ENCODE measurements at regions not wholly inside any gene's neighbourhood (a gene's known extent, or its start where the extent isn't known, plus 50 kb on each side); places are given as distances from the start of the nearest gene placed in this dataset.

GRCh38 chr1:238950784-238951183 lies 435.6 kb upstream of the CHRM3 start:
- Histone ChIP-seq H4K20me1 (ENCODE audit: control insufficient read depth, insufficient read depth, low read length, poor library complexity, severe bottlenecking) (no peaks in the 10 kb centered on the region), H3K36me3 (replicated peaks in 1 of 2; ENCODE audit: control extremely low read depth in 1 of 2, control insufficient read depth in 1 of 2, extremely low read depth in 1 of 2, insufficient read depth in 2 of 2, low read length in 1 of 2) (no peaks in the 10 kb centered on the region), H2AFZ (ENCODE audit: insufficient read depth, low read depth, low read length, poor library complexity, severe bottlenecking) (no peak overlapping the region), H3K4me1 (ENCODE audit: control insufficient read depth in 2 of 2, insufficient read depth in 2 of 2, low read length in 2 of 2) (no peaks in the 10 kb centered on the region), H3K27ac (ENCODE audit: low read length in 2 of 2) (no peak overlapping the region), H3K4me3 (ENCODE audit: control extremely low read depth in 1 of 5, extremely low read depth in 1 of 5, insufficient read depth in 1 of 5, low read depth in 2 of 5, low read length in 4 of 5) (no peak overlapping the region), H3K9ac (ENCODE audit: low read length) (no peak overlapping the region), H3K9me3 (ENCODE audit: control extremely low read depth in 1 of 3, control insufficient read depth in 2 of 3, insufficient read depth in 1 of 3, low read length in 2 of 3) (no peaks in the 10 kb centered on the region), H3K27me3 (replicated peaks in 1 of 4; ENCODE audit: control extremely low read depth in 1 of 4, control insufficient read depth in 3 of 4, insufficient read depth in 4 of 4, low read length in 3 of 4) (no peaks in the 10 kb centered on the region), H3K4me2 (replicated peaks; ENCODE audit: low read depth, low read length, poor library complexity, severe bottlenecking) (no peak overlapping the region), H3K79me2 (ENCODE audit: control insufficient read depth, insufficient read depth, low read length) (no peaks in the 10 kb centered on the region)
- H3K9me3 Mint-ChIP-seq (ENCODE audit: insufficient read depth) = no peaks in the 10 kb centered on the region
- ChIA-PET POLR2A (no interaction called here), CTCF (no interaction called here)
- ATAC-seq (ENCODE audit: low read depth) (no peak), DNase-seq (no peak)
- intact Hi-C loops (cut with micrococcal nuclease) = no loop called here
- no peaks in the 10 kb centered on the region for H3K4me1 Mint-ChIP-seq
- H3K4me3 Mint-ChIP-seq = no peak overlapping the region
- WGBS (ENCODE audit: insufficient coverage) = 40% methylated on average over 2 of the region's 4 CpGs
- H3K27ac Mint-ChIP-seq = no peak overlapping the region
- TF ChIP-seq EZH2 (IDR thresholded peaks at IDR 0.05; ENCODE audit: borderline replicate concordance, insufficient read depth, low read depth, low read length, poor library complexity, severe bottlenecking) (no peak), CTCF (IDR thresholded peaks at IDR 0.05) (no peak)
- H3K27me3 Mint-ChIP-seq = no peaks in the 10 kb centered on the region

- ChIA-PET POLR2A (no interaction called here), CTCF (no interaction called here)
- ATAC-seq (ENCODE audit: low read depth) = no peak
- no peaks in the 10 kb centered on the region for H3K36me3 ChIP-seq (replicated peaks in 1 of 2; ENCODE audit: control extremely low read depth in 1 of 2, control insufficient read depth in 1 of 2, extremely low read depth in 1 of 2, insufficient read depth in 2 of 2, low read length in 1 of 2)
- H3K9ac ChIP-seq (ENCODE audit: low read length) = no peak overlapping the region
- 92% methylated on average over 3 of the region's 3 CpGs for WGBS (ENCODE audit: insufficient coverage)
- Mint-ChIP-seq H3K27ac (no peak overlapping the region), H3K9me3 (ENCODE audit: insufficient read depth) (no peaks in the 10 kb centered on the region), H3K4me3 (no peak overlapping the region), H3K4me1 (no peaks in the 10 kb centered on the region), H3K27me3 (no peaks in the 10 kb centered on the region)
- H3K27me3 ChIP-seq (replicated peaks in 1 of 4; ENCODE audit: control extremely low read depth in 1 of 4, control insufficient read depth in 3 of 4, insufficient read depth in 4 of 4, low read length in 3 of 4) = no peaks in the 10 kb centered on the region
- H3K79me2 ChIP-seq (ENCODE audit: control insufficient read depth, insufficient read depth, low read length) = no peaks in the 10 kb centered on the region
- H4K20me1 ChIP-seq (ENCODE audit: control insufficient read depth, insufficient read depth, low read length, poor library complexity, severe bottlenecking) = no peaks in the 10 kb centered on the region
- no peak overlapping the region for H2AFZ ChIP-seq (ENCODE audit: insufficient read depth, low read depth, low read length, poor library complexity, severe bottlenecking)
- intact Hi-C loops (cut with micrococcal nuclease) = no loop called here
- no peak overlapping the region for H3K27ac ChIP-seq (ENCODE audit: low read length in 2 of 2)
- no peaks in the 10 kb centered on the region for H3K4me1 ChIP-seq (ENCODE audit: control insufficient read depth in 2 of 2, insufficient read depth in 2 of 2, low read length in 2 of 2)
- no peaks in the 10 kb centered on the region for H3K9me3 ChIP-seq (ENCODE audit: control extremely low read depth in 1 of 3, control insufficient read depth in 2 of 3, insufficient read depth in 1 of 3, low read length in 2 of 3)
- TF ChIP-seq CTCF (IDR thresholded peaks at IDR 0.05) (no peak), EZH2 (IDR thresholded peaks at IDR 0.05; ENCODE audit: borderline replicate concordance, insufficient read depth, low read depth, low read length, poor library complexity, severe bottlenecking) (no peak)
- DNase-seq = no peak
- no peak overlapping the region for H3K4me3 ChIP-seq (ENCODE audit: control extremely low read depth in 1 of 5, extremely low read depth in 1 of 5, insufficient read depth in 1 of 5, low read depth in 2 of 5, low read length in 4 of 5)
- H3K4me2 ChIP-seq (replicated peaks; ENCODE audit: low read depth, low read length, poor library complexity, severe bottlenecking) = no peak overlapping the region
Observed at GRCh38 chr1:238950017-238950416, 436.4 kb upstream of the CHRM3 start.

All from B cell (primary cell).